Peyer's patch (tissue), 4 donors: ENCODE measurements at regions not wholly inside any gene's neighbourhood (a gene's known extent, or its start where the extent isn't known, plus 50 kb on each side); places are given as distances from the start of the nearest gene placed in this dataset.

Source experiments
- CTCF ChIP-seq, 6 experiments: fragments of 450-650 bp in 4 of 6; fragments of 200-600 bp in 2 of 6; sonication (generic) in 1 of 6; IDR thresholded peaks; one replicate each; pipeline ENCODE4 v1.5.1; 2017 to 2019; ENCODE audit warnings: antibody characterized with exemption in 6 of 6, mild to moderate bottlenecking in 3 of 6, moderate library complexity in 1 of 6
- POLR2A ChIP-seq, 2 donors: fragments of 450-650 bp; IDR thresholded peaks; one replicate each; pipeline ENCODE4 v1.5.1; 2017; ENCODE audit warnings: antibody characterized with exemption in 2 of 2, mild to moderate bottlenecking in 2 of 2, moderate library complexity in 2 of 2

DNA sequence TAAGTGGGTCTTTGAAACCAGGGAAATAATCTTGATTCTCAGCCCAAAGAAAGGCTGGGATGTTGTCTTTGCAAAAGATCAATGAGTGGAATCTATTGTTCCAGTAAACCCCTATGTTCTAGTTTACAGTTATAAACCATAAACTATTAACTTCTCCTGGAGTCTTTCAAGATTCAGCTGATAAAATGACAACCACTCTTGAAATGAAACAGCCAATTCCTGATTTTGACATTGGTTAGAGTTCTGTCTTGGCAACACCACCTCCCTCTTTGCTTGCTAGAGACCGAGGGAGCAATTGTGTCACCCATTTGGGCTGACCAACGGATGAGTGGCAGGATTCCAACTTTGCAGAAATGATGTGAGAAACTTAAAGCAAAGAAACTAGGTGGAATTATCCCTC, 746.9 kb downstream of the SLC4A3 start:
- TF ChIP-seq POLR2A (IDR thresholded peaks at IDR 0.05), result no peak
- no peak for TF ChIP-seq CTCF (IDR thresholded peaks at IDR 0.05)
